Endothelial cell of umbilical vein (primary cell): ENCODE measurements at regions not wholly inside any gene's neighbourhood (a gene's known extent, or its start where the extent isn't known, plus 50 kb on each side); places are given as distances from the start of the nearest gene placed in this dataset.

Experiments used
- CTCF ChIP-seq, 2 donors: IDR thresholded peaks; 1 replicate in 1 of 2; 2 replicates in 1 of 2; pipeline ENCODE4 v1.5.1; 2011; ENCODE audit warnings: low read length in 2 of 2, mild to moderate bottlenecking in 2 of 2, moderate library complexity in 2 of 2, control low read depth in 1 of 2, inconsistent platforms in 1 of 2, low read depth in 1 of 2; ENCODE audit not compliant: insufficient read depth in 1 of 2; ENCODE audit errors: extremely low read depth in 1 of 2
- EZH2 ChIP-seq: IDR thresholded peaks from 2 replicates; pipeline ENCODE4 v1.6.1; 2012; ENCODE audit warnings: borderline replicate concordance, low read depth, mild to moderate bottlenecking, moderate library complexity, low read length, inconsistent platforms; ENCODE audit not compliant: severe bottlenecking
- JUN ChIP-seq: IDR thresholded peaks from 2 replicates; pipeline ENCODE4 v1.6.1; 2011; ENCODE audit warnings: borderline replicate concordance, low read depth; ENCODE audit not compliant: insufficient read length, insufficient read depth
- POLR2A ChIP-seq: IDR thresholded peaks from 2 replicates; pipeline ENCODE4 v1.6.1; 2012; ENCODE audit warnings: low read depth, mild to moderate bottlenecking, control low read depth, low read length
- POLR2AphosphoS5 ChIP-seq: IDR thresholded peaks from 2 replicates; pipeline ENCODE4 v1.6.1; 2012; ENCODE audit warnings: low read depth, mild to moderate bottlenecking, control low read depth, low read length, moderate library complexity; ENCODE audit not compliant: insufficient read depth

- TF ChIP-seq CTCF (IDR thresholded peaks at IDR 0.05; ENCODE audit: extremely low read depth in 1 of 2, insufficient read depth in 1 of 2, low read depth in 1 of 2, low read length in 2 of 2): no peak
- TF ChIP-seq EZH2: no peak
- TF ChIP-seq POLR2A: no peak
- no peak for TF ChIP-seq POLR2AphosphoS5
- TF ChIP-seq JUN: no peak
These were observed 325.9 kb upstream of the LINC00305 start for GRCh38 chr18:64474773-64475172.
